GM12875 (cell line): ENCODE measurements at regions not wholly inside any gene's neighbourhood (a gene's known extent, or its start where the extent isn't known, plus 50 kb on each side); places are given as distances from the start of the nearest gene placed in this dataset.

ENCODE experiments used
- H3K4me3 ChIP-seq: one replicate; pipeline ENCODE4 v1.5.1; 2011; ENCODE audit warnings: low read depth, low read length, control low read depth
- TF ChIP-seq, protein P1 (sequence below): IDR thresholded peaks from 2 replicates; pipeline ENCODE4 v1.5.1; 2011; ENCODE audit warnings: low read depth, mild to moderate bottlenecking, control low read depth, inconsistent platforms, low read length, moderate library complexity, borderline replicate concordance; ENCODE audit not compliant: insufficient read depth

DNA sequence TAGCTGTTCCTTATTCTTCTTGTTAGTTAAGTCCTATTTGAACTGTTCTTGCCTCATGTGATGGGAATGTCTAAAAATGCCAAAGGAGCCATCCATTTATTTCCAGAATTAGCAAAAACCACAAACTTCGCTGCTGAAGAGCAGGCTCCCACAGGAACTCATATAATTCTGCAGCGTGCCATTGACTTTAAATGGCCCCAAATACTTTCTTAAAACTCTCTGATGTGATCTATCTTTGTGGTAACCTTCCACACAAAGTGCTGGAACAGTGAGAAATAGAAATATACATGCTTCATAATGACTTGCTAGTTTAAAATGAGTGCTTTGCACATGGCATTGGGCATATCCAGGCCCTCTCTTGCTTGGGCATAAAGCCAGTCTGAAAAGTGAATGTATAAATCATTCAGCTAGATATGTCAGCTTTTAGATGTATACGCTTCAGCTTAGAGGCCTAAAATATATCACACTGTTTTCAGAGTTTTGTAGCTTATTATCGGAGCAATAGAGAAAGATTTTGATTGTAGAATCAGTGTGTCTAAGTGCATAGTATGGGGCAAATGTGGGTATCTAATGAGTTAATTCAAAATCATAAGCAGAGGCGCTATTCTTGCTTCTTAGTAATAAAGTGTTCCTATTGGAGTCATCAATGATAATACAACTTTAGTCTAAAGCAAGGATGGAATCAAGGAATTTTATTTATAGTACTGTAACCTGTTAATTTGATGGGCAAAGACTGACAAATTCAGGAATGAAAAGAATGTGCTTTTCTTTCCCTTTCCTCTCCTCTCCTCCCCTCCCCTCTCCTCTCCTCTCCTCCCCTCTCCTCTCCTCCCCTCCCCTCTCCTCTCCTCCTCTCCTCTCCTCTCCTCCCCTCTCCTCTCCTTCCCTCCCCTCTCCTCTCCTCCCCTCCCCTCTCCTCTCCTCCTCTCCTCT, 392.2 kb upstream of the ZFP42 start:
- no peak overlapping the region for H3K4me3 ChIP-seq
- TF ChIP-seq, protein P1, sequence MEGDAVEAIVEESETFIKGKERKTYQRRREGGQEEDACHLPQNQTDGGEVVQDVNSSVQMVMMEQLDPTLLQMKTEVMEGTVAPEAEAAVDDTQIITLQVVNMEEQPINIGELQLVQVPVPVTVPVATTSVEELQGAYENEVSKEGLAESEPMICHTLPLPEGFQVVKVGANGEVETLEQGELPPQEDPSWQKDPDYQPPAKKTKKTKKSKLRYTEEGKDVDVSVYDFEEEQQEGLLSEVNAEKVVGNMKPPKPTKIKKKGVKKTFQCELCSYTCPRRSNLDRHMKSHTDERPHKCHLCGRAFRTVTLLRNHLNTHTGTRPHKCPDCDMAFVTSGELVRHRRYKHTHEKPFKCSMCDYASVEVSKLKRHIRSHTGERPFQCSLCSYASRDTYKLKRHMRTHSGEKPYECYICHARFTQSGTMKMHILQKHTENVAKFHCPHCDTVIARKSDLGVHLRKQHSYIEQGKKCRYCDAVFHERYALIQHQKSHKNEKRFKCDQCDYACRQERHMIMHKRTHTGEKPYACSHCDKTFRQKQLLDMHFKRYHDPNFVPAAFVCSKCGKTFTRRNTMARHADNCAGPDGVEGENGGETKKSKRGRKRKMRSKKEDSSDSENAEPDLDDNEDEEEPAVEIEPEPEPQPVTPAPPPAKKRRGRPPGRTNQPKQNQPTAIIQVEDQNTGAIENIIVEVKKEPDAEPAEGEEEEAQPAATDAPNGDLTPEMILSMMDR = no peak

DNA sequence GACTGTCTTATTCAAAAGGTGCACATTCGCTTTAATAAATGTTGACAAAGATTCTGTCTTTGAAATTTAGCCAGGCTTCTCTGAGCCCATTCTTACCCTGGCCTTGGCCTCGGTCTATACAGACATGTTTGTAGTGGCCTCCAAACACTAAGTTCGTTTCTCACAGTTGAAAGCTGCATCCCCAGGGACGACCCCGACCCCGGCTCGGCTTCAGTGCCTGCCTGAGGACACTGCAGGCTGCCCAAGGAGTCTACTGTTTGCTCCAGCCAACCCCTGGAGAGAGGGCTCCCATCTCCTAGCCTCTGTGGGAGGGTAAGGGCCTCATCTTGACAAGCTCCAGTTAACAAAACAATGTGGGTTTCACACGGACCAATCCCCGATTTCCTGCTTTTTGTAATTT, 390.6 kb upstream of the ZFP42 start:
- TF ChIP-seq, protein P1 = no peak
- no peak overlapping the region for H3K4me3 ChIP-seq

DNA sequence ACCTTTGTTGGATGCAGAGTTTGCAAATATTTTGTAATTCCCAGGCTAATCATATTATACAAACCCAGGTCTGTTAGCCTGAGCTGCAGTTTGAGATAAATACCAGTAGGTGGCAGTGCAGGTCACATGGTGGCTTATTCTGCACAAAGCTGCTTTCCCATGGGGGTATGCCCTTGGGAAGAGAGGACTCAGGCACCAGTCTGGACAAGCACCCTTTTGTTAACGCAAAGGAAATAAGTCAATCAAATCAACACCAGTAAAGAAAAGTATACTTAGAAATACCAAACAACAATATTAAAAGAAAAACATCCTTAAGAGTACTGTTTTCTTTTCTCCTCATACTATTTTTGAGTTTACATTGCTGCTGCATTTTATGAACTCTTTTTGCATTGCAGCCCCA, 389.0 kb upstream of the ZFP42 start:
- TF ChIP-seq, protein P1 = peak; percentile 52; the same call in 1 of the 2 replicates
- H3K4me3 ChIP-seq = no peak overlapping the region

DNA sequence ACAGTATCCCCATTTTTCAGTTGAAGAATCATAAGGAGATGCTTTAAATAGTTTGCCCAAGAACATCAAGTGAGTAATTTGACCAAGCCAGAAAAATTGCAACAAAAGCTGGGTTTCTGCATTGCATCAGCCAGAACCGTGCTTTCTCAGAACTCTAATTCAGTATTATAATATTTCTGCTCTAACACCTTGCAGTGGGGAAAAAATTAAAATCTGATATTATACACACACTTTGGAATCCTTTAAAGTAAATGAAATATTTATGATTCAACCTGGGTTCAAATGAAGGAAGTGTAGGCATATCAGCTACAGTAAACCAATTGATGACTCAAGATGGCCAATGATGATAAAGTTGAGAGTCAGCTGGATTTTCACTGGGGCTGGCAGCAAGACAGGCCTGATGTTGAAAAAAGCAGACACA, 387.6 kb upstream of the ZFP42 start:
- no peak overlapping the region for H3K4me3 ChIP-seq
- TF ChIP-seq, protein P1 = no peak

DNA sequence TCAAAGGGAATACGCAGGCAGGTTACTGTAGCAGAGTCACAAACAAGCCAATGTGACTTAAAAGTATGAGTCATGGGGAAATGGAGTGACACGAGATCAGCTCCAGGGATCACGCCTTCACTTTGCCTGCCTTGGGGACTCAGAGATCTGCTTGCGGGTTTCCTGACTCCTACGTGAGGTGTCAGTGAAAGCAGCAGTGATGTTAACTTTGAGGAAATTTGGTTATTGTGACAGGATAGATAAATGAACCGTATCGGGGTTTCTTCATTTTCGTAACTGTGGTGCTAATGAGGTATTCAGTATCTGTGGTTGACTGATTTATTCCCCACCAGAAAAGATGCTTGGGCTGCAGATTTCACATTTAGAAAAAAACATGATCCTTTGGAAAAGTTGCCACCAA, 383.3 kb upstream of the ZFP42 start:
- H3K4me3 ChIP-seq = no peak overlapping the region
- TF ChIP-seq, protein P1 = no peak

DNA sequence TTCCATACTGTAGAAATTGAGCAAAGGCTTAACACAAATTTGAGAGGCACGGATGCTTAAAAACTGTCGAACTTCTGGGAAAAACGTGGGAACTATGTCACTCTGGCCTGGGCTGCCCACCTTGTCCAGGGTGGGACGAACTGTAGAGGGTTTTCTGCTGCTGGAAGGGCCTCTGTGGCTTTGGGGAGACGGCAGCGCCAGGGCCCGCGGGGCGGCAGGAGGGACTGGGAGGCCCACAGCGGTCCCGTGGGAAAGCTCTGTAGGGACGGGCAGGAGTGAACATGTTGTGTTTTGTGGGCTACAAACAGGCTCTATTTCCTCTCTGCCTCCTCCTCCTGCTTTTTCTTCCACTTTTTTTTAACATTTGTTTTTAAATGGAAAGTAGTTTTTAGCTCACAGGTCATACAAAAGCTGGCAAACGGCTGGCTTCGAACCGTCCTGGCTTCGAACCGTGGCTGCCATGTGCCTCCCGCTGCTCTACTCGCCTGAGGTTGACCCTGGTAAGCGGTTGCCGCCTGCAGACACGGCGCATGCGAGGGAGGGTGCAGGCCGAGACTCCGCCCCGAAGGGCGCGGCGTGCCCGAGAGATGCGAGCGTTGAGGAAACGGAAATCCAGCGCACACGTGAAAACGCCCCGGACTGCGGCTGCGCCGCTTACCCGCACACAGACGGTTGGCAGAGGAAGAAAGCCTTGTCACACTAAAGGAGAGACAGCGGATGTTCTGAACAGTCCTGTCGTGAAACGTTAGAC, 382.3 kb upstream of the ZFP42 start:
- H3K4me3 ChIP-seq = no peak overlapping the region
- TF ChIP-seq, protein P1 = no peak
